ENCODE measurements at regions not wholly inside any gene's neighbourhood (a gene's known extent, or its start where the extent isn't known, plus 50 kb on each side); places are given as distances from the start of the nearest gene placed in this dataset.
"Not testable (repeated sequence)": the region's sequence is repeated elsewhere in the genome, so short reads cannot be mapped to it uniquely, and the experiment has no call there.

DNA sequence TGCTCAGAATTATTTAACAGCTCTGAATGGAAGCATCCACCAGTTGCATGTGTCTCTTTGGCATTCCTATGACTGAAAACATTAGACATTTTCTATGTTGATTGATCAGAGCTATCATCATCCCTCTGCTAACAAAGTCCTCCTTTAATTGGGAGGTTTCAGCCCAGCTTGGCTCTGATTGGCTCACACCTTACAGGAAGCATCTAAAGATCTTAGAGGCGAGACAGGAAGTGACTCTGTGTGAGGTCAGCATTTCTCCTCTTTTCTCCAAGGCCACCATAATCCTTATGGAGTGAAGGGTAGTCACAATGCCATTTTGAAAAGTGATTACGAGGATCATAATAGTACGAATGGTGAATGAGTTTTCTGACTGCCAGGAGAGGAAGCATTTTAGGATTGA, 260.8 kb downstream of the MIAT start:
- no peak for DNase-seq (ENCODE audit: low read depth, low spot score)

DNA sequence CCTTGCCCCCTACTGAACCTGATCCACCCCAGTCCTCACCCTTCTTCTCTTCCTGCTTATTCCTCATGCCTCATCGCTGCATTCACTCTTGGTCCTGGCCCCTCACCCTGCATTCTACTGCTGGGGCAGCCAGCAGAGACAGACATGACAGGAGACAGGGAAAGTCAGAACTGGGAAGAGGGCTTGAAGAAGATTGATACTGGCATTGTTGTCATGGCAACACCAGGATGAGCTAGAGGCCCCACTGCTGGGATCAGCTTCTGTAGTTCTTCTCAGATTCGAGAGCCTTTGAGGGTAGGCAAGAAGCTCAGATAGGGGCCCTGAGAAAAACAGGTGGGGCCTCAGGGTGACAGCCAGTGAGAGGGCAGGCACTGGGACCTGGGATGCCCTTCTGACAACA, 264.3 kb downstream of the MIAT start:
- DNase-seq (ENCODE audit: low read depth, low spot score), result no peak

DNA sequence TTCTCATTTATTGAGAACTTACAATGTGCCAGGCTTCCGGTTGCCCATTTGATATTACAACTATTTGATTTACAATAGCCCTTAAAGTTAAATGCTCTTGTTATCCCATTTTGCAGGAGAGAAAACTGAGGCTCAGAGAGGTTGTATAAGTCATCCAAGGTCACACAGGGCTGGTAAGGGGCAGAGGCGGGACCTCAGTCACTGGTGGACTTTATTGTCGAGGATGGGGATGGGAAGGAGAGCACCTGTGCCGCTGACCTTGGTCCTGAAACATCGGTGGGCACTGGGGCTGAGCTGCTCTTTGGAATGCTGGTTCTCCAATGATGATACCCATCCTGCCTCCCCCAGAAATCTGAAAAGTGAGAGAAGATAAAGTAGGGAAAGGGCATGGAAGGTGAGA, 265.4 kb downstream of the MIAT start:
- no peak for DNase-seq (ENCODE audit: low read depth, low spot score)

DNA sequence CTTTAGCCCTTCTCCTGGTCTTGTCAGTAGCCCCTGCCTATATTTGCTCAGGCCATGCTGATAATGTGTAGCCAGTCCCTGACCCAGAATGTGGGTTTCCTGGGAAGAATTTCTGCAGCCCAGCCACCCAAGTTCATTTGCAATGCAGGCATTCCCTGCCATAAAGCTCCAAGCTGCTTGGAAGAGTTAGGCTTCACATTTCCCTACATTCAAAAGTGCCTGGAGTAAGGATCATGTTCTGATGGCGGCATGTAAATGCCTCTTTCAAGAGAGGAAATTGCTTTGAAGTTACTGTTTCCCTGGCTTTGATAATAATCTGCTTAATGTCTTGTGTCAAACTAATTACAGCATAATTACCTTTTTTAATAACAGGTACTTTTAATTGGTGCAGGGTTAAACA, 266.1 kb downstream of the MIAT start:
- peak; percentile 33 for DNase-seq (ENCODE audit: low read depth, low spot score)

DNA sequence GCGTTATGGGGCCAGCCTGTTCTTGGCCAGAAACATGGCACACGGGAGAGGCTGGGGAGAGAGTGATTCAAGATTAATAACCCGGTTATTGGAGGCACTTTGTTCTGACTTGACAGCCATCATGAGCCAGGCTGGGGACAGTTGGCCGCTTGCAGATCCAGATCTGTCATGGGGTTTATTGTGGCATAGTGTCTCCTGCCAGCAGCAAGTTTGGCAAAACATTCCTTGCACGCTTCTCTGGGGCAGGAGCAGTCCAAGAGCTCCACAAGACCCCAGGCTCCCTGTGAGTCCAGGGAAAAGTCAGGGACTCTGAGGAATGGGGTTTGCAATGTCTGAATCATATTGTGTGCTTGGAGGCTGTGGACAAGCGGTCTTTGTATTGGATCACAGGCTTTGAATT, 270.4 kb downstream of the MIAT start:
- DNase-seq (ENCODE audit: low read depth, low spot score), result no peak

DNA sequence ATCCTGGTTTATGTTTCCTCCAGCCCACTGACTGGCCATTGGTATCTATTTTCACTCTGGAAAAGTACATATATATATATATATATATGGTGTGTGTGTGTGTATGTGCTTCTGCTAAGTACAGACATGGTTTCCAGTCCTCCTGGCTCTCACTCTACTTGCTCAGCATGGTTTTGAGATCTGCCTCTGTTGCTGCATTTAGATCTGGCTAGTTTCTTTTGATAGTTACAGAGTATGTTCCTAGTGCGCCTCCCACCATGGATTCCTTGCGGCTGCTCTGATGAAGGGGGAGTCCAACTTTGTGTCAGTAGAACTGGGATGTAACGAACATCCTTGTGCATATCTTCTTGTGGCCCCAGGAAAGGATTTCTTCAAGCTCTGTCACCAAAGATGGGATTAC, 274.1 kb downstream of the MIAT start:
- DNase-seq (ENCODE audit: low read depth, low spot score), result no peak

DNA sequence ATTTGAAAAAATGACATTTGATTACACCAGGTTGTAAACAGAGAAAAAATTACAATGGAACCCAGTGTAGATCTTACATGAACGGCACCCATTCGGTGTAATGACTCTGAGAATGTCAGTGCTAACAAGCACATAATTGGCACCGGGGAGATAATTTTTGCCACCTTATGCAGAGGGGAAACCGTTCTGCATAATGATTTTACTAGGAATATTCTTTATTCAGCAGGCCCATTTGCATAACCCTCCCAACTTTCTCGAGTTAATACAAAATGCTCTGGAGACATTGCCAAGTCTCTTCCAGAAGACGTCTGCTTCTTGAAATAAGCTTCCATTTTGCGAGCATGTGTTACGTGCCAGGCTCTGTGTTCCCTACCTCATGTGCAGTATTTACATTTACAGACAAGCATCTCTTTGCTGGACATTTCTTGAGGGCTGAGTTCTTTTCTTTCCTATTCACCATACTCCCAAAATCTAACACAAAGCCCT, 275.8 kb downstream of the MIAT start:
- no peak for DNase-seq (ENCODE audit: low read depth, low spot score)

DNA sequence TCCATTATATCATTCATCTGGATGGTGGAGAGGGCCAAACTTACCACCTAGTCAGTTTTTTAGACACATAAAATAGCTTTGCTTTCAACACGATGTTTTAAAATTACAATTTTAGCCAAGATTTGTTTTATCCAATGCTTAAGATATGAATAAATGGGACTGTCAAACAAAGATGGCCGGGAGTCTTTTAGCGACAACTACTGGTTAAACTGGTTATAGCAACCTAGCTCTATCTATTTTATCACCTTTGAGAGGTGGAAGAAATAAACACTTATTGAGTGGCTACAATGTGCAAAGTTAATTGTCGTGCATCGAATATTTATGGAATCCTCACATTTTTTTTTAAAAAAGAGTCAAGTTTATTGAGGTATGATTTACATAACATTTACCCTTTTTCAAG, 279.8 kb downstream of the MIAT start:
- DNase-seq (ENCODE audit: low read depth, low spot score), result no peak

DNA sequence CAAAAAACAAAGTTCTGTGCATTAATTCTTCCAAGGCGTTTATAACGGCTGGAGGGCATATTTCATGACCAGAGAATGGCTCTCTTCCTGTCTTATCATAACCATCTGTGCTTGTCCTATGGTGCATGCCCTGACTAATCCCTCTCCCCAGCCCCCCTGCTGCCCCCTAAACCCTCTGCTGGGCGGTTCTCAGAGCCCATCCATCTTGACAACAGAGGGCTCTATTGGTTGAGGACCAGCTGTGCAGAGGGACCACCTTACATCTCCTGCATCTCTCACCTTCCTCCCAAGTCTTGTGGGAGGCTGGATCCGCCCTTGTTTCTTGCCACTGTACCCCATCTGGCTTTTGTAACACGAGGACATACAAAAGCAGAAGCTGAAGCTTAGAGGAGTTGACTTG, 282.1 kb downstream of the MIAT start:
- no peak for DNase-seq (ENCODE audit: low read depth, low spot score)

DNA sequence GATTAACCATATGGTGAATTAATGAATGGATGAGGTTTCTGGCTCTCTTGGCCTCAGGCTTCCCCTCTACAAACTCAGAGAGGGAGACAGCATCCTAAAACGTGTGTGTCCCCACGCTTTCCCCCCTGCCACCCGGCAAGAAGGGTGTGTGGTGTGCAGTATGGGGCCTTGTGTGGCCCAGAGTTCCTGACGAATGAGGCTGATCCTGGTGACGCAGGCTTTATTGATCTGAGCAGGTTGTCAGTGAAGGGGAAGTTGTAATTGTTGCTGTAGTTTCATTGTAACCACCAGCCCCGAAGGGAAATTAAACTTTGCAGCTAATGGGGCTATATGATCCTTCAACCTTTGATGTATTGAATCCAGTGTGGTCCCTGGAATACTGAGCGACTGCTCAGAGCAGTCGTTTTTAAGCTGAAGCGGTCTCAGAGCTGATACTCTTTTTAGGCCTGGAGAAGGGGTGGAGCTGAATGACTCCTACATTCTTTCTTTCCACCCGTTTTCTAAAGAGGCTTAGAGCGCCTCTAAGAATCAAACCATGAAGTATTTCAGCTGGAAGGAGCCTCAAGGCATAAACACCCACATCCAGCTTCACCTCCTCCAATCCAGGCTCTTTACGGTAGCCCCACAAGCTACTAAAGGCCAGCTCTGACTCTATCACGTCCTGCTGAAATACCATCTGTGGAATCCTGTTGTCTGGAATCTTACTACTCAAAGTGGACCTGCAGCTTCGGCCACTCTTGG, 284.7 kb downstream of the MIAT start:
- no peak for DNase-seq (ENCODE audit: low read depth, low spot score)

DNA sequence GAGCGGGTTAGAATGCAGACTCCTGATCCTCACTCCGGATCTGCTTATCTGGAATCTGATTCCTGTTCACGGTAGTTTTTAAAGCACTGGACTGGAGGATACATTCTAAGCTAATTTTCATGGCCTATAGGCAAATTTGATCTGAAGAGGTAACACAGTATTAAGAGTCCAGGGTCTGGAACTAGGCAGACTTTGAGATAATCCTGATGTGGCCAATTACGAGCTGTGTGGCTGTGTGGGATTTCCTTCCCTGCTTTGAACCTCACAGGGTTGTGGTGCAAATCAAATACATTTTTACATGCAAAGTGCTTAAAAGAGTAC, 285.2 kb downstream of the MIAT start:
- DNase-seq (ENCODE audit: low read depth, low spot score), result no peak

DNA sequence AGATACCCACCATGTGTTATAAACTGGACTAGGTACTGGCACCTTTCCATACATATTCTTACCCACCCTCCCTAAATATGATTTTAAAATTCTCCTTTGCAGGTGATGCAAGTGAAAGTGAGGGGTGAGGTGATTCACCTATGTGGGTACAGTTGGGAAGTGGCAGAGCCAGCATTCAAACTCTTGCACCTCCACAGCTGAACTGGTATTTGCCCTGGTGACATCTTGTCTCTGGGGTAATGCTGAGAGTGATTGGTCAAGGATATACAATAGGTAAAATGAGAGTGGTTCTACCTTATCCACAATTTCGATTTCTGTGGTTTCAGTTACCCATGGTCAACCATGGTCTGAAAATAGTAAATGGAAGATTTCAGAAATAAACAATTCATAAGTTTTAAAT, 288.2 kb downstream of the MIAT start:
- no peak for DNase-seq (ENCODE audit: low read depth, low spot score)

DNA sequence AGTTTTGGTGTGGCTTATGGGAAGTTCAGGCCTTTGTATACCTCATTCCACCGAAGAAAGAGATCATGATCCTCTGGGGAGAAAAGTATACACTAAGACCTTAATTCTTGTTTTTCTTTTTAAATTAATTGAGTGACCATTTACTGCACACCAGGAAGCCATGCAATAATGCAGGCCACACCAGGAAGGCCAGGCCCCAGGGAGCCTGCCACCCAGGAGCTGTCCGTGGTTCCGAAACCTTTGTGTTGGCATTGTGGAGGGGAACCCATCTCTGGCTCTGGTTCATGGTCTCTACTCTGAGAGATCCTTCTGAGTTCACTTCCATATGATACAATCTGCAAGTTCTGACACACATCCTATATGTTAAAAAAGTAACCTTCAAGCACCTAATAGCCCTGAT, 291.8 kb downstream of the MIAT start:
- no peak for DNase-seq (ENCODE audit: low read depth, low spot score)

DNA sequence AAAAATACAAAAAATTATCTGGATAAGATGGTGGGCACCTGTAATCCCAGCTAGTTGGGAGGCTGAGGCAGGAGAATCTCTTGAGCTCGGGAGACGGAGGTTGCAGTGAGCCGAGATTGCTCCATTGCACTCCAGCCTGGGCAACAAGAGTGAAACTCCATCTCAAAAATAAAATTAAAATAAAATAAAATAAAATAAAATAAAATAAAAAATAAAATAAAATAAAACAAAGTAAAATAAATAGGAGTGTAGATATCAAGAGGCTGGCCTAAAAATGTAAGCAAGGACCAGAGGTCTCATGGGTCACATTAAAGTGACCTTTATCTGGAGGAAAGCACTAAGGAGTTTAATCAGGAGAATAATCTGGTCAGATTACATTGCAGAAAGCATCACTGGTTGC, 293.8 kb downstream of the MIAT start:
- not testable (repeated sequence) for DNase-seq (ENCODE audit: low read depth, low spot score)

DNA sequence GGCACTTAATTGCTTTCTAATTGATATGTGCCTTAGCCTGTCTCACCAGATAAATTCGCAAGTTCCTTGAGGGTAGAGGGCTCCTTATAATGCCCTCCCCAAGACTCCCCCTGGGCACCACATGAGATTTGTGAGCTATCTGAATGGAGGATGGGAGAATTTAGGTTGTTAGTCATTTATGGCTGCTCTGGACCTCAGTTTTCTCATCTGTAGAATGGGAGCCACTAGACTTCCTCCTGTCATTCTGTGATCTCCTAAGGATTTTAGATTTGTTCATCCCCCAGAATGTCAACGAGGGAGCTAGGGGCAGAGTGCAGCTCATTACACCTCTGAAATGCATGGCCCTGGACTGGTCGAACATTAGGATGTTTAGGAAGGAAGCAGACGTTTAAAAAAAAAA, 294.6 kb downstream of the MIAT start:
- DNase-seq (ENCODE audit: low read depth, low spot score), result no peak

DNA sequence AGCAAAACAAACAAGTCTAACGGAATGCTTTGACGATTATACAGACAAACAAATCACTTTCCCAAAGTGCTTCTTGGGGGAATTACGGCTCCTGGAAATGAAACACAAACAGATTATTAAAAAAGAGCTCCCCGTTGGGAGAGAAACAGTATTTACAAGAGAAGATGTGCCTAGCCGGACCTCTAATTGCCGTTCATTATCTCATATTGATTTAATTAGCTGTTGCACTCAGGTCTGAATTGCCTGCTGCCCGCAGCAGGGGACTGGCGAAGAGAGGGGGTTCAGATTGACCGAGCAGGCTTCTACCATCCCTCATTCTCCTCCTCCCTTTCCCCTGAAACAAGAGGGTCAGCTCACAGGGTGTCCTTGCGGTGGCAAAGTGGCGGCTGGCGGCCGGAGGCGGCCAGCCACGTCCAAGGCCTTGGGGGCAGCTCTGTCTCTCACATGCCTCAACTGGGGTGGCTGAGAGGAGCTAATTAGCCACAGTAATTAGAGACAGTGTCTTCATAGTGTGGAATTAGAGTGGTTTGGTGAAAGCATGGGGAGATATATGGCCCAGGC, 295.1 kb downstream of the MIAT start:
- DNase-seq (ENCODE audit: low read depth, low spot score), result no peak

DNA sequence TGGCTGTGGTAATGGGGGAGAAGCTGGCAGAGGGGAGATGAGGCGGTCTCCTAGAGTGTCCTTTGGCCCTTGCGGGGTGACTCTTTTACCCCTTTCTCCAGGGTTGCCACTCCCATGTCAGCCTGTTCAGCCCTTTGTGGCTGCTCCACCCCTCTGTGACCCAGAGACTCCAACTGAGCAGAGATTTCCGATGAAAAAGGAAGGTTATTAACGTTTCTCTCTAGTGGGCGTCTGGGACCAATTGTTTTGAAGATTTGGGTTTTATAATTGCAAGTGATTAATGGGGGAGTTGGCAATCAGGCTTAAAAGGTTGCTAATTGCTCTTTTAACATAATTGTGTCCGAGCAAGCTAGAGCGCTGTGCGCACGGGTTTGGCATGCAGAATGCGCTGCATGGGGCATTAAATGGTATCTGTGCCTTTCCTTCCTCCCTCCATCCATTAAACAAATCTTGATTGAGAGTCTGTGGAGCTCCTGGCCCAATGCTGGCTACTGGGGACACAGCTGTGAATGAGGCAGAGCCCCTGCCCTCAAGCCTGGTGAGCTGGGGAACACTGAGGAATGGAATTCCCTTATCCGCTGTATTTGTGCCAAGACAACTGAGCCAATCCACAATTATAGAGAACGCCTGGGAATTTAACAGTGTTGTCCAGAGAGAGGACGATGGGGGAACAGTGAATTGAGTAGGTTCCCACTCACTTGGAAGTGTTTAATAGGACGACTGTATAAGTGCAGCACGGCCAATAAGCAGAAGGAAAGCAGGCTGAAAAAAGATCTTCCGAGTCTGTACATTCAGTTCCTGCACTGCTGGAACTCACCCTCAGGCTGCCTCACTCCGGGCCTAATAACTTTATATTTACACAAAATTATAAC, 295.9 kb downstream of the MIAT start:
- DNase-seq (ENCODE audit: low read depth, low spot score), result no peak

DNA sequence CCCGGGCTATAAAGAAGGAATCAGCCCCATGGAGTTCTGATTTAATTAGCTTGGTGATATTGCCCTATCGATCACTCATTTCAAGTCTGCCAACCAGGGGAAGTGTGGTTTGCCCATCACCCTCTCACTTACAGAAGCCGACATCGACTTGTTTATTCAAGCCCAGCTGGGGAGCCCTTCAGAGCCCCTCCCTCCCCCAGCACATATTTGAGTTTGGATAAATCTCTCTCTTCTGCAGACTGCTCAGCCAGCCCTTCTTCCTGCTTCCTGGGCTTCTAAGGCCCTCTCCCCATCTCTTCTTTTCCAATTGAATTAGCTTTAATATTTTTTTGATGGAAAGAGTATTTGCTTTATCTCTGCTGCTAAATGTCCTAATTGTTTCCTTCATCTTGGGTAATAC, 299.0 kb downstream of the MIAT start:
- no peak for DNase-seq (ENCODE audit: low read depth, low spot score)

DNA sequence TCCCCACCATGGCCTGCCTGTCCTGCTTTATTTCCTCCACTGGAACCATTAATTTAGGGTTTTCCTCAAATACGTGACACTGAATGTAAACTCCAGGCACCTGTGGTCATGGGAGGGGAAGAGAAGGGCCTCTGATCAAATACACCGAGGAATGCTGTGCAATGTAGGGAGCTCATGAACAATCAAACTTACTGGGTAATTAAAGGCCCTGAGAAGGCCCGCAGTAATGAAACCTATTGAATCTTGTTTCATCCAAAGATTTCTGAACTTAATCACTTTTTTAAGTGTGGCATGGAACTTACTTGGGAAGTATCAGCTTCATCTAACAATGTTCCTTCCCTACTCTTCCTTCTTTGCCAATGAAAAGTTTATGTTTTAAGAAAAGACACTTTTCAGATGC, 299.8 kb downstream of the MIAT start:
- no peak for DNase-seq (ENCODE audit: low read depth, low spot score)

DNA sequence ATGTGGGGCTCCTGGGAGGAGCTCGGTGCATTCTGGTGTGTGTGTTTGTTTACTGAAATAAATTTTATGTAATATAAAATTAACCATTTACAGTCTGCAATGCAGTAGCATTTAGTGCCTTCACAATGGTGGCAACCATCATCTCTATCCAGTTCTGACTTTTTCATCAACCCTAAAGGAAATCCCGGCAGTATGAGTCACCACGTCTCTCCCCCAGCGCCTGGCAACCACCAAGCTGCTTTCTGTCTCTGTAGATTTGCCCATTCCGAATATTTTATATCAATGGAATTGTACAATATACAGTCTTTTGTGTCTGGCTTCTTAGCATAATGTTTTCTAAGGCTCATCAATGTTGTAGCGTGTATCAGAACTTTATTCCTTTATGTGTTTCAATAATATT, 300.5 kb downstream of the MIAT start:
- no peak for DNase-seq (ENCODE audit: low read depth, low spot score)

DNA sequence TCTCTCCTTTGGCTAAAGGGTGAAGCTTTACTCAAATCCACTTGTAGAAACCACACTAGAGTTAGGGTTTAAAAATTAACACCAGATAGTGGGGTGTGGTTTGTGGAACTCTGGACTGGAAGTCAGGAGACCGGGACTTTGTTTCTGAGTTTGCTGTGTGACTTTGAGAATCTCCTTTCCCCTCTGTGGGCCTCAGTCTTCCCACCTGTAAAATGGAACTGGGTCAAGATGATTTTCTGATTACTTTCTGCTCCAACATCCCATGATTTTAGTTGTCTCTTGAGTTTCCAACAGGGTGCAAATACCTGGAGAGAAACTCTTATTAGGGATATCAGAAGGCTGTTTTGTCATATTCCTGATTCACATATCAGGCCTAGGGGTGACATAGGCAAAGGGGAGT, 301.0 kb downstream of the MIAT start:
- no peak for DNase-seq (ENCODE audit: low read depth, low spot score)

DNA sequence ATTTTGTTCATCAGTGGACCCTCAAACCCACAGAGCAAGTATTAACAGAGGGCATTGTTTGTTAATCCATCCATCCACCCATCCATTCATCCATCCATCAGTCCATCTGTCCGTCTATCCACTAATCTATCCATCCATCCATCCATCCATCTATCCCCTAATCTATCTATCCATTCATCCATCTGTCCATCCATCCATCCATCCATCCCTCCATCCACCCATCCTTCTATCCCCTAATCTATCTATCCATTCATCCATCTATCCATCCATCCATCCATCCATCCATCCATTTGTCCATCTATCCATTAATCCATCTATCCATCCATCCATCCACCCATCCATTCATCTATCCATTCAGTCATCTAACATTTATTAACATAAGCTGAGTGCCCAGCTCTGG, 307.3 kb downstream of the MIAT start:
- no peak for DNase-seq (ENCODE audit: low read depth, low spot score)

DNA sequence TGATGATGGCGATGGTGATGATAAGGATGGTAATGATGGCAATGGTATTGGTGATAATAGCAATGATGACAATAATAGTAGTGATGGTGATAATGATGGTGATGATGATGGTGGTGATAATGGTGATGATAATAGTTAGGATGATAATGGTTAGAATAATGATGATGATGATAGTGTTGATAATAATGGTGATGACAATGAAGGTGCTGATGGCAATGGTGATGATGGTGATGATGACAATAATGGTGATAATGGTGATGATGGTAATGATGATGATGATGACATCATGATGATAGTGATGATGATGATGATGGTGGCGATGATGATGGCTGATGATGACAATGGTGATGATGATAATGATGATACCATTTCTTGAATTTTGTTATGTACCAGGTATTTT, 309.9 kb downstream of the MIAT start:
- DNase-seq (ENCODE audit: low read depth, low spot score), result no peak

Data from iPS DF 19.7 (cell line).